CD14-positive monocyte (primary cell): ENCODE measurements at regions not wholly inside any gene's neighbourhood (a gene's known extent, or its start where the extent isn't known, plus 50 kb on each side); places are given as distances from the start of the nearest gene placed in this dataset.

Source experiments
- DNase-seq, 3 donors: peaks; one replicate each; pipeline ENCODE4 v3.0.0-alpha.2; 2011 to 2022
- H2AFZ ChIP-seq: 2 replicates; pipeline ENCODE4 v1.6.0; 2012; ENCODE audit warnings: mild to moderate bottlenecking, low read depth, low read length, inconsistent platforms; ENCODE audit not compliant: insufficient read depth, poor library complexity, severe bottlenecking
- H3K27ac ChIP-seq, 2 donors: 1 replicate in 1 of 2; 2 replicates in 1 of 2; pipeline ENCODE4 v1.5.1; 2012 to 2013; ENCODE audit warnings: low read length in 2 of 2, control low read depth in 1 of 2, inconsistent platforms in 1 of 2, low read depth in 1 of 2, mild to moderate bottlenecking in 1 of 2
- H3K27me3 ChIP-seq, 2 donors: one replicate each; pipeline versions ENCODE4 v1.6.0 to v1.6.1; 2011 to 2013; ENCODE audit warnings: low read length in 2 of 2; ENCODE audit not compliant: control insufficient read depth in 2 of 2, insufficient read depth in 2 of 2
- H3K36me3 ChIP-seq, 2 donors: replicated peaks in 1 of 2; 1 replicate in 1 of 2; 2 replicates in 1 of 2; pipeline versions ENCODE4 v1.5.1 to v1.6.1; 2012 to 2013; ENCODE audit warnings: low read length in 2 of 2, control low read depth in 1 of 2, inconsistent platforms in 1 of 2, mild to moderate bottlenecking in 1 of 2; ENCODE audit not compliant: insufficient read depth in 2 of 2, control insufficient read depth in 1 of 2
- H3K4me1 ChIP-seq, 2 donors: 1 replicate in 1 of 2; 2 replicates in 1 of 2; pipeline versions ENCODE4 v1.5.1 to v1.6.1; 2012 to 2013; ENCODE audit warnings: low read length in 2 of 2, control low read depth in 1 of 2, inconsistent platforms in 1 of 2, mild to moderate bottlenecking in 1 of 2, moderate library complexity in 1 of 2; ENCODE audit not compliant: insufficient read depth in 2 of 2, control insufficient read depth in 1 of 2
- H3K4me2 ChIP-seq: replicated peaks from 2 replicates; pipeline ENCODE3; 2012; ENCODE audit warnings: low read length, moderate library complexity, mild to moderate bottlenecking; ENCODE audit not compliant: poor library complexity, severe bottlenecking; ENCODE audit errors: extremely low read depth
- H3K4me3 ChIP-seq, 3 experiments: fragments of 200-600 bp in 1 of 3; sonication (generic) in 1 of 3; replicated peaks in 1 of 3; 1 replicate in 2 of 3; 2 replicates in 1 of 3; pipeline ENCODE4 v1.5.1; 2011 to 2013; ENCODE audit warnings: low read length in 3 of 3, mild to moderate bottlenecking in 3 of 3, control low read depth in 2 of 3, low read depth in 2 of 3, inconsistent platforms in 1 of 3, moderate library complexity in 1 of 3
- H3K79me2 ChIP-seq: 2 replicates; pipeline ENCODE4 v1.6.0; 2012; ENCODE audit warnings: mild to moderate bottlenecking, control low read depth, inconsistent platforms, low read length, moderate library complexity; ENCODE audit not compliant: insufficient read depth
- H3K9ac ChIP-seq: 2 replicates; pipeline ENCODE4 v1.6.0; 2017; ENCODE audit warnings: low read length, mild to moderate bottlenecking; ENCODE audit not compliant: insufficient read depth, poor library complexity, severe bottlenecking
- H3K9me3 ChIP-seq, 2 donors: replicated peaks in 1 of 2; 1 replicate in 1 of 2; 2 replicates in 1 of 2; pipeline versions ENCODE4 v1.5.1 to v1.6.1; 2012 to 2013; ENCODE audit warnings: low read length in 2 of 2, control low read depth in 1 of 2; ENCODE audit not compliant: control insufficient read depth in 1 of 2, insufficient read depth in 1 of 2
- H4K20me1 ChIP-seq: 2 replicates; pipeline ENCODE4 v1.6.0; 2012; ENCODE audit warnings: mild to moderate bottlenecking, low read length, control low read depth, moderate library complexity; ENCODE audit not compliant: insufficient read depth
- H3K27ac Mint-ChIP-seq, 7 donors: one replicate each; pipeline ENCODE4 v1.8.0; 2020; ENCODE audit warnings: mild to moderate bottlenecking in 7 of 7, mixed read lengths in 7 of 7, moderate library complexity in 6 of 7, inconsistent platforms in 2 of 7
- H3K27me3 Mint-ChIP-seq, 3 donors: one replicate each; pipeline ENCODE4 v1.8.0; 2021 to 2022; ENCODE audit warnings: low read depth in 3 of 3, mild to moderate bottlenecking in 3 of 3, mixed read lengths in 3 of 3, moderate library complexity in 3 of 3, inconsistent platforms in 1 of 3
- H3K36me3 Mint-ChIP-seq, 2 donors: one replicate each; pipeline ENCODE4 v1.8.0; 2020; ENCODE audit warnings: mixed read lengths in 2 of 2, inconsistent platforms in 1 of 2, mild to moderate bottlenecking in 1 of 2
- H3K4me1 Mint-ChIP-seq: one replicate; pipeline ENCODE4 v1.8.0; 2020; ENCODE audit warnings: mild to moderate bottlenecking, mixed read lengths
- H3K4me3 Mint-ChIP-seq, 2 donors: one replicate each; pipeline ENCODE4 v1.8.0; 2020; ENCODE audit warnings: mild to moderate bottlenecking in 2 of 2, mixed read lengths in 2 of 2, moderate library complexity in 1 of 2
- H3K9me3 Mint-ChIP-seq, 7 donors: one replicate each; pipeline ENCODE4 v1.8.0; 2020 to 2022; ENCODE audit warnings: mixed read lengths in 7 of 7, mild to moderate bottlenecking in 6 of 7, moderate library complexity in 6 of 7, inconsistent platforms in 2 of 7
- WGBS: methylation state at CpG from one replicate; pipeline ENCODE4 v1.1.5; 2013; ENCODE audit warnings: missing lambda C conversion rate; ENCODE audit not compliant: insufficient coverage; 5-methylcytosine and 5-hydroxymethylcytosine counted together
- intact Hi-C, 2 donors: fragments of 100-400 bp; cut with micrococcal nuclease; formaldehyde crosslinking; loops; one replicate each; pipeline versions ENCODE4 v1.15.0 to v1.15.1; 2023
- TF ChIP-seq, protein P1 (sequence below): fragments of 200-600 bp; IDR thresholded peaks from one replicate; pipeline ENCODE4 v1.8.0; 2022; ENCODE audit warnings: antibody characterized with exemption, mild to moderate bottlenecking

GRCh38 chr13:22053053-22053452, 382.2 kb downstream of the FGF9 start:
- no peaks in the 10 kb centered on the region for H4K20me1 ChIP-seq
- H3K4me3 Mint-ChIP-seq, result no peak overlapping the region
- TF ChIP-seq, protein P1, sequence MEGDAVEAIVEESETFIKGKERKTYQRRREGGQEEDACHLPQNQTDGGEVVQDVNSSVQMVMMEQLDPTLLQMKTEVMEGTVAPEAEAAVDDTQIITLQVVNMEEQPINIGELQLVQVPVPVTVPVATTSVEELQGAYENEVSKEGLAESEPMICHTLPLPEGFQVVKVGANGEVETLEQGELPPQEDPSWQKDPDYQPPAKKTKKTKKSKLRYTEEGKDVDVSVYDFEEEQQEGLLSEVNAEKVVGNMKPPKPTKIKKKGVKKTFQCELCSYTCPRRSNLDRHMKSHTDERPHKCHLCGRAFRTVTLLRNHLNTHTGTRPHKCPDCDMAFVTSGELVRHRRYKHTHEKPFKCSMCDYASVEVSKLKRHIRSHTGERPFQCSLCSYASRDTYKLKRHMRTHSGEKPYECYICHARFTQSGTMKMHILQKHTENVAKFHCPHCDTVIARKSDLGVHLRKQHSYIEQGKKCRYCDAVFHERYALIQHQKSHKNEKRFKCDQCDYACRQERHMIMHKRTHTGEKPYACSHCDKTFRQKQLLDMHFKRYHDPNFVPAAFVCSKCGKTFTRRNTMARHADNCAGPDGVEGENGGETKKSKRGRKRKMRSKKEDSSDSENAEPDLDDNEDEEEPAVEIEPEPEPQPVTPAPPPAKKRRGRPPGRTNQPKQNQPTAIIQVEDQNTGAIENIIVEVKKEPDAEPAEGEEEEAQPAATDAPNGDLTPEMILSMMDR, result no peak

DNA sequence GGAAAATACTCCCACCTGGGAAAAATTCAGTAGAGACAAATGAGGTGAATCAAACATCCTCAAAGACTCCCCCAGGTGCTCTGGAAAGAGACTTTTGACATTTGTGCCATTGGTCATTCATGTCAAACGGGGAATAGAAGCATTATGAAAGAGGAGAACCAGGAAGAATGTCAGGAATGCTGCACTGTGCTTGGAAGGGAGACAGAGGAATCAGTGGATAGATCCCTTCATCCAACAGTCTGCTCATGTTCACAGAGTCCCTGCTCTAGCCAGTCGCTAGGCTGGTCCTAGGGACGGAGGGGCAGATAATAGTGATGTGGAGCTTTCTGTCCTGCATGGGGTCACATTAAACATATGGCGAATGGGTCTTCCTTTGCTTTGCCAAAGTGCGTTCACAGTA, 384.4 kb downstream of the FGF9 start:
- H3K27ac Mint-ChIP-seq, result no peak overlapping the region
- H2AFZ ChIP-seq, result no peak overlapping the region
- H3K27me3 Mint-ChIP-seq, result peaks cover 1 to 3% (median 3%) of the 10 kb centered on the region in 3 donors
- TF ChIP-seq, protein P1, result no peak
- H3K4me1 ChIP-seq, result no peaks in the 10 kb centered on the region
- peaks cover 5 to 14% of the 10 kb centered on the region in 2 donors for H3K9me3 ChIP-seq
- H3K27me3 ChIP-seq, result no peaks in the 10 kb centered on the region
- no peak overlapping the region for H3K9ac ChIP-seq
- no peak for DNase-seq
- H4K20me1 ChIP-seq, result no peaks in the 10 kb centered on the region
- H3K4me1 Mint-ChIP-seq, result no peaks in the 10 kb centered on the region
- no CpG with 5 or more reads among the region's 5 CpGs for WGBS
- H3K27ac ChIP-seq, result no peak overlapping the region
- no peaks in the 10 kb centered on the region for H3K36me3 ChIP-seq
- peaks cover 3 to 15% (median 10%) of the 10 kb centered on the region in 7 donors for H3K9me3 Mint-ChIP-seq
- intact Hi-C loops, result no loop called here
- H3K4me2 ChIP-seq, result no peak overlapping the region
- H3K4me3 ChIP-seq, result no peak overlapping the region
- H3K4me3 Mint-ChIP-seq, result no peak overlapping the region
- H3K79me2 ChIP-seq, result no peaks in the 10 kb centered on the region
- no peaks in the 10 kb centered on the region for H3K36me3 Mint-ChIP-seq

More at GRCh38 chr13:22053053-22053452, 382.2 kb downstream of the FGF9 start:
- no peaks in the 10 kb centered on the region for H3K27me3 ChIP-seq
- H3K9me3 ChIP-seq, result peaks cover 5 to 19% of the 10 kb centered on the region in 2 donors
- no peak for DNase-seq
- H3K9me3 Mint-ChIP-seq, result peaks cover 3 to 19% (median 10%) of the 10 kb centered on the region in 7 donors
- H3K36me3 ChIP-seq, result no peaks in the 10 kb centered on the region
- peaks cover 0 to 3% (median 1%) of the 10 kb centered on the region in 3 donors for H3K27me3 Mint-ChIP-seq
- WGBS, result 80% methylated on average over 1 of the region's 3 CpGs
- no peaks in the 10 kb centered on the region for H3K4me1 Mint-ChIP-seq
- H3K27ac Mint-ChIP-seq, result no peak overlapping the region
- no peak overlapping the region for H3K4me3 ChIP-seq
- no peaks in the 10 kb centered on the region for H3K79me2 ChIP-seq
- H3K9ac ChIP-seq, result no peak overlapping the region
- H3K36me3 Mint-ChIP-seq, result no peaks in the 10 kb centered on the region
- H3K4me2 ChIP-seq, result no peak overlapping the region
- H3K27ac ChIP-seq, result no peak overlapping the region
- intact Hi-C loops, result no loop called here
- H3K4me1 ChIP-seq, result no peaks in the 10 kb centered on the region
- H2AFZ ChIP-seq, result no peak overlapping the region
